WTC11 (cell line): ENCODE measurements at regions not wholly inside any gene's neighbourhood (a gene's known extent, or its start where the extent isn't known, plus 50 kb on each side); places are given as distances from the start of the nearest gene placed in this dataset.

Experiments
- ESRRA ChIP-seq: sonication (generic); formaldehyde crosslinking; IDR thresholded peaks from 2 replicates; pipeline ENCODE4 v1.8.1; 2022; ENCODE audit warnings: mild to moderate bottlenecking, missing genetic modification reagents, borderline replicate concordance
- FOXJ3 ChIP-seq: sonication (generic); formaldehyde crosslinking; IDR thresholded peaks from 2 replicates; pipeline ENCODE4 v1.9.0; 2021; ENCODE audit warnings: missing genetic modification reagents, mild to moderate bottlenecking, borderline replicate concordance
- SMAD3 ChIP-seq: sonication (generic); formaldehyde crosslinking; IDR thresholded peaks from 2 replicates; pipeline ENCODE4 v1.8.0; 2022; ENCODE audit warnings: missing genetic modification reagents, mild to moderate bottlenecking, borderline replicate concordance
- TF ChIP-seq, protein P1 (sequence below): sonication (generic); formaldehyde crosslinking; IDR thresholded peaks from 2 replicates; pipeline ENCODE4 v1.8.1; 2022; ENCODE audit warnings: low read depth, mild to moderate bottlenecking, moderate library complexity, missing genetic modification reagents, borderline replicate concordance
- TF ChIP-seq, protein P2 (sequence below): fragments of 200-600 bp; IDR thresholded peaks from 2 replicates; pipeline ENCODE4 v1.8.0; 2022; ENCODE audit warnings: antibody characterized with exemption

DNA sequence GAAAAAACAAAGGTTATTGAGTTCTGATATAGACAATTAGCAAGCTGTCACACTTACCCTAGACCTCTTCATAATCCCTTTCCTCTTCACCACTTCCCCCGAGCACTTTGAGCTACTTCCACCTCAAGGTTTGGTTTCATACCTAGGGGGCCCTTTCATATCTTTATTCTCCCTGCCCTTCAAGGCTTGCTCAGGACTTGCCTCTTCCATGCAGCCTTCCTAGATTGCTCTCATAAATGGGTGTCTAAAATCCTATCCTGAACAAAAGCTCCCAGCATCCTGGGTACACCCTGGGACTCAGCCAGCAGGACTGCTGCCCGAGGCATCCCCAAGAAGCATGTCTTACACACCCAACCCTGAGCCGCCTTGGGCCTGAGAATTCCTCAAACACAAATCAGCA is 157.3 kb downstream of the C5orf15 start:
- no peak for TF ChIP-seq FOXJ3 (CRISPR knock-in tag)
- no peak for TF ChIP-seq SMAD3
- TF ChIP-seq, protein P1, sequence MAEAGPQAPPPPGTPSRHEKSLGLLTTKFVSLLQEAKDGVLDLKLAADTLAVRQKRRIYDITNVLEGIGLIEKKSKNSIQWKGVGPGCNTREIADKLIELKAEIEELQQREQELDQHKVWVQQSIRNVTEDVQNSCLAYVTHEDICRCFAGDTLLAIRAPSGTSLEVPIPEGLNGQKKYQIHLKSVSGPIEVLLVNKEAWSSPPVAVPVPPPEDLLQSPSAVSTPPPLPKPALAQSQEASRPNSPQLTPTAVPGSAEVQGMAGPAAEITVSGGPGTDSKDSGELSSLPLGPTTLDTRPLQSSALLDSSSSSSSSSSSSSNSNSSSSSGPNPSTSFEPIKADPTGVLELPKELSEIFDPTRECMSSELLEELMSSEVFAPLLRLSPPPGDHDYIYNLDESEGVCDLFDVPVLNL (CRISPR knock-in tag): no peak
- TF ChIP-seq ESRRA (CRISPR knock-in tag): no peak
- TF ChIP-seq, protein P2, sequence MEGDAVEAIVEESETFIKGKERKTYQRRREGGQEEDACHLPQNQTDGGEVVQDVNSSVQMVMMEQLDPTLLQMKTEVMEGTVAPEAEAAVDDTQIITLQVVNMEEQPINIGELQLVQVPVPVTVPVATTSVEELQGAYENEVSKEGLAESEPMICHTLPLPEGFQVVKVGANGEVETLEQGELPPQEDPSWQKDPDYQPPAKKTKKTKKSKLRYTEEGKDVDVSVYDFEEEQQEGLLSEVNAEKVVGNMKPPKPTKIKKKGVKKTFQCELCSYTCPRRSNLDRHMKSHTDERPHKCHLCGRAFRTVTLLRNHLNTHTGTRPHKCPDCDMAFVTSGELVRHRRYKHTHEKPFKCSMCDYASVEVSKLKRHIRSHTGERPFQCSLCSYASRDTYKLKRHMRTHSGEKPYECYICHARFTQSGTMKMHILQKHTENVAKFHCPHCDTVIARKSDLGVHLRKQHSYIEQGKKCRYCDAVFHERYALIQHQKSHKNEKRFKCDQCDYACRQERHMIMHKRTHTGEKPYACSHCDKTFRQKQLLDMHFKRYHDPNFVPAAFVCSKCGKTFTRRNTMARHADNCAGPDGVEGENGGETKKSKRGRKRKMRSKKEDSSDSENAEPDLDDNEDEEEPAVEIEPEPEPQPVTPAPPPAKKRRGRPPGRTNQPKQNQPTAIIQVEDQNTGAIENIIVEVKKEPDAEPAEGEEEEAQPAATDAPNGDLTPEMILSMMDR: no peak
